AG08395 (cell line): ENCODE measurements at regions not wholly inside any gene's neighbourhood (a gene's known extent, or its start where the extent isn't known, plus 50 kb on each side); places are given as distances from the start of the nearest gene placed in this dataset.
"Not testable (repeated sequence)": the region's sequence is repeated elsewhere in the genome, so short reads cannot be mapped to it uniquely, and the experiment has no call there.

Source experiments
- DNase-seq: peaks from one replicate; pipeline ENCODE4 v3.0.0; 2012; ENCODE audit warnings: mixed read lengths, low spot score

- DNase-seq, result peak; percentile 95
These were observed 91.4 kb upstream of the XIST start for GRCh38 chrX:73943693-73944562.

GRCh38 chrX:73940893-73941470 is 88.5 kb upstream of the XIST start:
- DNase-seq, result no peak

- not testable (repeated sequence) for DNase-seq
These were observed 85.3 kb upstream of the XIST start for GRCh38 chrX:73937843-73938242.

- no peak for DNase-seq
These were observed 80.0 kb upstream of the XIST start for GRCh38 chrX:73932522-73932921.

- no peak for DNase-seq
These were observed 77.8 kb upstream of the XIST start for GRCh38 chrX:73930300-73930699.

GRCh38 chrX:73922856-73923455 is 70.4 kb upstream of the XIST start:
- DNase-seq, result peak; percentile 39

- DNase-seq, result peak; percentile 91
These were observed 64.6 kb upstream of the XIST start for GRCh38 chrX:73916931-73917667.

GRCh38 chrX:73916489-73916888 is 64.0 kb upstream of the XIST start:
- no peak for DNase-seq

GRCh38 chrX:73914792-73915191 is 62.3 kb upstream of the XIST start:
- DNase-seq, result not testable (repeated sequence)

GRCh38 chrX:73913580-73913979 is 61.1 kb upstream of the XIST start:
- DNase-seq, result no peak

GRCh38 chrX:73911946-73912345 is 59.4 kb upstream of the XIST start:
- DNase-seq, result not testable (repeated sequence)

GRCh38 chrX:73905749-73906374 is 53.3 kb upstream of the XIST start:
- DNase-seq, result not testable (repeated sequence)

GRCh38 chrX:73903941-73904340 is 51.4 kb upstream of the XIST start:
- no peak for DNase-seq
